ENCODE measurements at regions not wholly inside any gene's neighbourhood (a gene's known extent, or its start where the extent isn't known, plus 50 kb on each side); places are given as distances from the start of the nearest gene placed in this dataset.

DNA sequence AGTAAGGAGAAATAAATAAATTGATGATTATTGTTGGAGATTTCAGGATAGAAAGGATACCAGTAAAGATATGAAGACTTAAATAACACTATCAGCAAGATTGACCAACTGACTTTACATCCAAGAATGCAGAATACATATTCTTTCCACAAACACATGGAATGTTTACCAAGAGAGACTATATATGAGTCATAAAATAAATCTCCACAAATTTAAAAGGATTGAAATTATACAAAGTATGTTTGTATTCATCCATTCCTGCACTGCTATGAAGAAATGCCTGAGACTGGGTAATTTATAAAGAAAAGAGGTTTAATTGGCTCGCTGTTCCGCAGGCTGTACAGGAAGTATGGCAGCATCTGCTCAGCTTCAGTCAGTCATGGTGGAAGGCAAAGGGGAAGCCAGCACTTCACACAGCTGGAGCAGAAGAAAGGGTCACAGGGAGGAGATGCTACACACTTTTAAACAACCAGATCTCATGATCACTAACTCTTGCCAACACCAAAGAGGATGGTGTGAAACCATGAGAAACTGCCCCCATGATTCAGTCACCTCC, 56.7 kb upstream of the TNFRSF21 start (continued):
- TF ChIP-seq, protein P1, sequence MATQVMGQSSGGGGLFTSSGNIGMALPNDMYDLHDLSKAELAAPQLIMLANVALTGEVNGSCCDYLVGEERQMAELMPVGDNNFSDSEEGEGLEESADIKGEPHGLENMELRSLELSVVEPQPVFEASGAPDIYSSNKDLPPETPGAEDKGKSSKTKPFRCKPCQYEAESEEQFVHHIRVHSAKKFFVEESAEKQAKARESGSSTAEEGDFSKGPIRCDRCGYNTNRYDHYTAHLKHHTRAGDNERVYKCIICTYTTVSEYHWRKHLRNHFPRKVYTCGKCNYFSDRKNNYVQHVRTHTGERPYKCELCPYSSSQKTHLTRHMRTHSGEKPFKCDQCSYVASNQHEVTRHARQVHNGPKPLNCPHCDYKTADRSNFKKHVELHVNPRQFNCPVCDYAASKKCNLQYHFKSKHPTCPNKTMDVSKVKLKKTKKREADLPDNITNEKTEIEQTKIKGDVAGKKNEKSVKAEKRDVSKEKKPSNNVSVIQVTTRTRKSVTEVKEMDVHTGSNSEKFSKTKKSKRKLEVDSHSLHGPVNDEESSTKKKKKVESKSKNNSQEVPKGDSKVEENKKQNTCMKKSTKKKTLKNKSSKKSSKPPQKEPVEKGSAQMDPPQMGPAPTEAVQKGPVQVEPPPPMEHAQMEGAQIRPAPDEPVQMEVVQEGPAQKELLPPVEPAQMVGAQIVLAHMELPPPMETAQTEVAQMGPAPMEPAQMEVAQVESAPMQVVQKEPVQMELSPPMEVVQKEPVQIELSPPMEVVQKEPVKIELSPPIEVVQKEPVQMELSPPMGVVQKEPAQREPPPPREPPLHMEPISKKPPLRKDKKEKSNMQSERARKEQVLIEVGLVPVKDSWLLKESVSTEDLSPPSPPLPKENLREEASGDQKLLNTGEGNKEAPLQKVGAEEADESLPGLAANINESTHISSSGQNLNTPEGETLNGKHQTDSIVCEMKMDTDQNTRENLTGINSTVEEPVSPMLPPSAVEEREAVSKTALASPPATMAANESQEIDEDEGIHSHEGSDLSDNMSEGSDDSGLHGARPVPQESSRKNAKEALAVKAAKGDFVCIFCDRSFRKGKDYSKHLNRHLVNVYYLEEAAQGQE (IDR thresholded peaks at IDR 0.05; ENCODE audit: low read depth, low read length): no peak

DNA sequence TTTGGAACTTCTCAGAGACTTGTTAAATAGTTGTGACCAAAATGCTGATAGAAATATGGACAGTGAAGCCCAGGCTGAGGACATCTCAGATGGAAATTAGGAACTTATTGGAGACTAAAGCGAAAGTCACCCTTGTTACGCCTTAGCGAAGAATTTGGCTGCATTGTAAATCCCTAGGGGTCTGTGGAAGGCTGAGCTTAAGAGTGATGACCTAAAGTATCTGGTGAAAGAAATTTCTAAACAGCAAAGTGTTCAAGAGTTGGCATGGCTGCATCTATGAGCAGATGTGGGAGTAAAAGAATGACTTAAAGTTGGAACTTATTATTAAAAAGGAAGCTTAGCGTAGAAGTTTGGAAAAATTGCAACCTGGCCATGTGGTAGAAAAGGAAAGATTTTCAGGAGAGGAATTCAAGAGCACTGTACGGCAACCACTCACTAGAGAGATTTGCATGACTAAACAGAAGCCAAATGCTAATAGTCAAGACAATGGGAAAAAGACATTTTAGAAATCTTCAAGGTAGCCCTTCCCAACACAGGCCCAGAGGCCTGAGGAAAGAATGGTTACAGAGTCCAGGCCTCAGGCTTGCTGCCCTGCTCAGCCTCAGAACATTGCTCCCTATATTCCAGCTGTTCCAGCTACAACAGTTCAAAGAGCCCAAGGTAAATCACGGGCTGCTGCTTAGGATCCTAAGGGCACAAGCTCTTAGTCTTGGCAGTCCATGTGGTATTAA, 61.6 kb upstream of the TNFRSF21 start:
- Histone ChIP-seq H3K79me2 (ENCODE audit: insufficient read depth) (no peaks in the 10 kb centered on the region), H2AFZ (ENCODE audit: low read depth) (no peak overlapping the region), H3K36me3 (replicated peaks in 1 of 2; ENCODE audit: control insufficient read depth in 1 of 2, insufficient read depth in 2 of 2, low read length in 1 of 2) (no peaks in the 10 kb centered on the region), H3K9ac (no peak overlapping the region), H3K9me3 (no peaks in the 10 kb centered on the region), H3F3A (replicated peaks; ENCODE audit: insufficient read depth) (no peaks in the 10 kb centered on the region), H3K4me2 (no peak overlapping the region), H3K27me3 (ENCODE audit: insufficient read depth) (no peaks in the 10 kb centered on the region; the same call in 1 of the 2 replicates), H3K27ac (ENCODE audit: low read depth in 2 of 2, low read length in 1 of 2) (no peak overlapping the region), H3K4me3 (ENCODE audit: low read depth in 2 of 2, low read length in 1 of 2) (no peak overlapping the region), H3K4me1 (ENCODE audit: control insufficient read depth in 1 of 2, insufficient read depth in 2 of 2, low read depth in 1 of 2, low read length in 1 of 2) (no peaks in the 10 kb centered on the region), H4K20me1 (ENCODE audit: insufficient read depth) (no peaks in the 10 kb centered on the region), H3K9me2 (0 out of 2 replicates have a peak, but pooled peaks cover 2% of the 10 kb centered on the region)
- ChIA-PET POLR2A (no interaction called here), CTCF (interaction anchor here (0.9 kb wide), 1 partner anchor 11 kb away, joined by 3 read pairs; no protein-coding TSS in a partner anchor)
- no peak for DNase-seq
- TF ChIP-seq RFX5 (IDR thresholded peaks at IDR 0.05; ENCODE audit: low read length) (no peak), RAD21 (IDR thresholded peaks at IDR 0.05; ENCODE audit: low read length) (no peak), GATA2 (CRISPR knock-in tag; IDR thresholded peaks at IDR 0.05) (no peak), CHD2 (IDR thresholded peaks at IDR 0.05; ENCODE audit: low read length, partially characterized antibody) (no peak), FOXM1 (IDR thresholded peaks at IDR 0.05; ENCODE audit: low read depth) (no peak), POLR2AphosphoS5 (IDR thresholded peaks at IDR 0.05; ENCODE audit: low read depth, low read length) (no peak)
- TF ChIP-seq, protein P2, sequence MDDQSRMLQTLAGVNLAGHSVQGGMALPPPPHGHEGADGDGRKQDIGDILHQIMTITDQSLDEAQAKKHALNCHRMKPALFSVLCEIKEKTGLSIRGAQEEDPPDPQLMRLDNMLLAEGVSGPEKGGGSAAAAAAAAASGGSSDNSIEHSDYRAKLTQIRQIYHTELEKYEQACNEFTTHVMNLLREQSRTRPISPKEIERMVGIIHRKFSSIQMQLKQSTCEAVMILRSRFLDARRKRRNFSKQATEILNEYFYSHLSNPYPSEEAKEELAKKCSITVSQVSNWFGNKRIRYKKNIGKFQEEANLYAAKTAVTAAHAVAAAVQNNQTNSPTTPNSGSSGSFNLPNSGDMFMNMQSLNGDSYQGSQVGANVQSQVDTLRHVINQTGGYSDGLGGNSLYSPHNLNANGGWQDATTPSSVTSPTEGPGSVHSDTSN (IDR thresholded peaks at IDR 0.05): no peak
- TF ChIP-seq, protein P3, sequence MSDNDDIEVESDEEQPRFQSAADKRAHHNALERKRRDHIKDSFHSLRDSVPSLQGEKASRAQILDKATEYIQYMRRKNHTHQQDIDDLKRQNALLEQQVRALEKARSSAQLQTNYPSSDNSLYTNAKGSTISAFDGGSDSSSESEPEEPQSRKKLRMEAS (IDR thresholded peaks at IDR 0.05; ENCODE audit: low read depth): no peak
- WGBS (ENCODE audit: low lambda C conversion rate): 13% methylated on average over 6 of the region's 6 CpGs
